A549 (cell line): ENCODE measurements at regions not wholly inside any gene's neighbourhood (a gene's known extent, or its start where the extent isn't known, plus 50 kb on each side); places are given as distances from the start of the nearest gene placed in this dataset.

Experiments used
- CTCF ChIP-seq: fragments of >200 bp; sonication (Bioruptor Twin); formaldehyde crosslinking; IDR thresholded peaks from 3 replicates; pipeline ENCODE4 v1.5.1; 2016
- ESRRA ChIP-seq: fragments of 150-350 bp; IDR thresholded peaks from 2 replicates; pipeline ENCODE4 v1.6.1; 2014; ENCODE audit warnings: mild to moderate bottlenecking, low read length, borderline replicate concordance
- HDAC2 ChIP-seq: fragments of 200-600 bp; sonication (generic); IDR thresholded peaks from 2 replicates; pipeline ENCODE4 v1.6.1; 2016
- KDM5A ChIP-seq: fragments of 200-600 bp; sonication (generic); IDR thresholded peaks from 2 replicates; pipeline ENCODE4 v1.6.1; 2016; ENCODE audit warnings: antibody characterized with exemption, mild to moderate bottlenecking
- MYC ChIP-seq: IDR thresholded peaks from 2 replicates; pipeline ENCODE4 v1.6.1; 2012; ENCODE audit warnings: mild to moderate bottlenecking, inconsistent platforms, low read length, improper control_type of control experiment, borderline replicate concordance
- REST ChIP-seq: fragments of 200-600 bp; sonication (generic); IDR thresholded peaks from 2 replicates; pipeline ENCODE4 v1.6.1; 2016; ENCODE audit warnings: antibody characterized with exemption, mild to moderate bottlenecking, moderate library complexity

GRCh38 chr9:31119890-31120454 is 1264.5 kb upstream of the ACO1 start:
- TF ChIP-seq ESRRA: no peak
- TF ChIP-seq CTCF: 0 out of 3 replicates have a peak, but pooled peaks have one; percentile 21
- no peak for TF ChIP-seq REST
- no peak for TF ChIP-seq KDM5A
- TF ChIP-seq HDAC2: no peak
- no peak for TF ChIP-seq MYC
